K562 (cell line): ENCODE measurements at regions not wholly inside any gene's neighbourhood (a gene's known extent, or its start where the extent isn't known, plus 50 kb on each side); places are given as distances from the start of the nearest gene placed in this dataset.

Experiments used
- ATAC-seq: fragments of 200-7000 bp; cut with Tn5 transposase; 3 replicates; pipeline ENCODE4 v1.9.1; 2020; ENCODE audit warnings: moderate library complexity
- BruUV-seq: library from RNA; stranded (reverse); fragments of 400-500 nt; replicated peaks from 2 replicates; lab custom pipeline; 2021; lab: Mats Ljungman, UMichigan
- CTCF ChIA-PET: fragments of 300-600 bp; formaldehyde crosslinking; extraction: SDS; loops from one replicate; lab custom pipeline; 2021; ENCODE audit warnings: low intra/inter-chr PET ratio; lab: Yijun Ruan, JAX
- POLR2A ChIA-PET: fragments of 300-600, 350-650 bp; sonication (Branson Sonifier 250); formaldehyde crosslinking; extraction: SDS; loops from one replicate; lab custom pipeline; 2021; ENCODE audit warnings: antibody characterized with exemption, inconsistent platforms; lab: Yijun Ruan, JAX
- DNase-seq, 4 experiments: peaks; one replicate each; pipeline versions ENCODE4 v3.0.0 to v3.0.0-alpha.2; 2011 to 2018; ENCODE audit warnings: low spot score in 3 of 4, mixed read lengths in 3 of 4; ENCODE audit errors: extremely low read depth in 1 of 4
- FAIRE-seq: peaks from 2 replicates; lab custom pipeline; 2011; peaks lifted over from hg19 to GRCh38; lab: Jason Lieb, UNC
- H2AFZ ChIP-seq: 2 replicates; pipeline ENCODE4 v1.6.0; 2011; ENCODE audit warnings: low read depth, low read length, control low read depth, inconsistent platforms
- H3K27ac ChIP-seq: fragments of 200-600 bp; 3 replicates; pipeline ENCODE4 v1.8.0; 2011; ENCODE audit warnings: low read depth, mild to moderate bottlenecking, control low read depth, inconsistent platforms, low read length, moderate library complexity, mixed read lengths; ENCODE audit errors: extremely low read depth
- H3K27me3 ChIP-seq, 2 experiments: fragments of 300-600 bp in 1 of 2; 2 replicates in 1 of 2; 3 replicates in 1 of 2; pipeline versions ENCODE4 v1.6.0 to v1.8.0; 2011; ENCODE audit warnings: inconsistent platforms in 2 of 2, low read length in 2 of 2, mild to moderate bottlenecking in 1 of 2, mixed read lengths in 1 of 2, moderate library complexity in 1 of 2; ENCODE audit not compliant: control insufficient read depth in 2 of 2, insufficient read depth in 2 of 2
- H3K36me3 ChIP-seq: fragments of 300-600 bp; 3 replicates; pipeline ENCODE4 v1.8.0; 2011; ENCODE audit warnings: mild to moderate bottlenecking, low read length, inconsistent platforms; ENCODE audit not compliant: control insufficient read depth, insufficient read depth
- H3K4me1 ChIP-seq, 2 experiments: fragments of 200-600 bp in 1 of 2; replicated peaks in 1 of 2; 2 replicates in 1 of 2; 3 replicates in 1 of 2; pipeline versions ENCODE4 v1.5.1 to v1.8.0; 2011; ENCODE audit warnings: inconsistent platforms in 2 of 2, low read length in 2 of 2, mild to moderate bottlenecking in 1 of 2, mixed read lengths in 1 of 2, moderate library complexity in 1 of 2; ENCODE audit not compliant: control insufficient read depth in 2 of 2, insufficient read depth in 2 of 2
- H3K4me2 ChIP-seq: 2 replicates; pipeline ENCODE4 v1.6.1; 2011; ENCODE audit warnings: low read length, control low read depth, inconsistent platforms, mixed read lengths; ENCODE audit not compliant: insufficient read depth
- H3K4me3 ChIP-seq: fragments of 200-600 bp; sonication (generic), shearing (Covaris generic); 2 replicates; pipeline ENCODE4 v1.5.1; 2016; ENCODE audit warnings: control low read depth, inconsistent platforms
- H3K79me2 ChIP-seq: fragments of 200-600 bp; 3 replicates; pipeline ENCODE4 v1.8.0; 2011; ENCODE audit warnings: low read length, inconsistent platforms; ENCODE audit not compliant: control insufficient read depth, insufficient read depth
- H3K9ac ChIP-seq, 2 experiments: 2 replicates each; pipeline versions ENCODE4 v1.6.0 to v1.6.1; 2011; ENCODE audit warnings: low read depth in 2 of 2, low read length in 2 of 2, control low read depth in 1 of 2, inconsistent platforms in 1 of 2, mild to moderate bottlenecking in 1 of 2, mixed read lengths in 1 of 2; ENCODE audit not compliant: insufficient read depth in 1 of 2
- H3K9me1 ChIP-seq: one replicate; pipeline ENCODE4 v1.6.0; 2011; ENCODE audit warnings: inconsistent platforms, mild to moderate bottlenecking, low read length, moderate library complexity; ENCODE audit not compliant: control insufficient read depth, insufficient read depth
- H3K9me3 ChIP-seq: replicated peaks from 2 replicates; pipeline ENCODE4 v1.5.1; 2011; ENCODE audit warnings: low read depth, low read length, inconsistent platforms; ENCODE audit not compliant: control insufficient read depth, insufficient read depth
- H4K20me1 ChIP-seq: replicated peaks from 2 replicates; pipeline ENCODE4 v1.6.1; 2011; ENCODE audit warnings: low read length, inconsistent platforms, mixed read lengths; ENCODE audit not compliant: control insufficient read depth, insufficient read depth
- MEIS2 ChIP-seq: fragments of 450-650 bp; IDR thresholded peaks from 2 replicates; pipeline ENCODE4 v1.6.1; 2014; ENCODE audit warnings: mild to moderate bottlenecking; ENCODE audit not compliant: partially characterized antibody
- POLR2H ChIP-seq: IDR thresholded peaks from 2 replicates; pipeline ENCODE4 v1.6.1; 2016; ENCODE audit warnings: missing genetic modification characterization, low read depth, mild to moderate bottlenecking, control low read depth, missing compliant biosample characterization, moderate library complexity
- SIN3B ChIP-seq: fragments of 450-650 bp; IDR thresholded peaks from 2 replicates; pipeline ENCODE4 v1.6.1; 2017; ENCODE audit warnings: low read depth, mild to moderate bottlenecking, moderate library complexity
- ZKSCAN3 ChIP-seq: fragments of 250-450 bp; sonication (Bioruptor Pico); IDR thresholded peaks from 2 replicates; pipeline ENCODE4 v1.4.0; 2020
- WGBS: fragments of 100-300 bp; shearing (Covaris generic); methylation state at CpG from one replicate; pipeline ENCODE4 v1.1.6; 2016; ENCODE audit warnings: low coverage, mixed read lengths; ENCODE audit not compliant: insufficient coverage; ENCODE audit errors: missing lambda C conversion rate; 5-methylcytosine and 5-hydroxymethylcytosine counted together
- in situ Hi-C: fragments of 300-500 bp; cut with MboI; formaldehyde crosslinking; loops from 4 replicates; pipeline ENCODE4 v1.15.0; 2018; ENCODE audit warnings: inconsistent platforms, mixed read lengths
- intact Hi-C: fragments of 100-400 bp; cut with micrococcal nuclease; formaldehyde crosslinking; loops from 2 replicates; pipeline ENCODE4 v1.14.2; 2022

DNA sequence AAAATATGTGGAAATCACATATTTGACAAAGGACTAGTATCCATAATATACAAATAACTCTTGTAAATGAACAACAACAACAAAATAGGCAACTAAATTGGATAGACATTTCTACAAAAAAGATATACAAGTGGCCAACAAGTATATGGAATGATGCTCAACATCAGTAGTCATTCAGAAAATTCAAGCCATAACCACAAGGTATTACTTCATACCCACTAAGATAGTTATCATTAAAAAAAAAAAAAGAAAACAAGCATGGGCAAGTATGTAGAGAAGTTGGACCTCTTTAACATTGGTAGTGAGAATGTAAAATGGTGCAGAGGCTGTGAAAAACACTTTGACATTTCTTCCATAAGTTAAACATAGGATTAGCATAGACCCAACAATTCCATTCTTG is 80.8 kb downstream of the CYP26A1 start:
- no peaks in the 10 kb centered on the region for H3K9me1 ChIP-seq
- no peak for TF ChIP-seq POLR2H
- H3K9me3 ChIP-seq, result no peaks in the 10 kb centered on the region
- intact Hi-C loops, result no loop called here
- no peaks in the 10 kb centered on the region for H3K27me3 ChIP-seq
- no peak overlapping the region for H3K9ac ChIP-seq
- FAIRE-seq, result no peak
- no peaks in the 10 kb centered on the region for H4K20me1 ChIP-seq
- ATAC-seq, result no peak
- CTCF ChIA-PET, result no interaction called here
- no peak overlapping the region for H3K27ac ChIP-seq
- H3K36me3 ChIP-seq, result no peaks in the 10 kb centered on the region
- no peak overlapping the region for H2AFZ ChIP-seq
- in situ Hi-C loops, result no loop called here
- H3K4me1 ChIP-seq, result no peaks in the 10 kb centered on the region
- POLR2A ChIA-PET, result no interaction called here
- no peak for DNase-seq
- no peak overlapping the region for H3K4me3 ChIP-seq
- no peaks in the 10 kb centered on the region for H3K79me2 ChIP-seq
- BruUV-seq, result no TSS peak
- H3K4me2 ChIP-seq, result no peak overlapping the region

DNA sequence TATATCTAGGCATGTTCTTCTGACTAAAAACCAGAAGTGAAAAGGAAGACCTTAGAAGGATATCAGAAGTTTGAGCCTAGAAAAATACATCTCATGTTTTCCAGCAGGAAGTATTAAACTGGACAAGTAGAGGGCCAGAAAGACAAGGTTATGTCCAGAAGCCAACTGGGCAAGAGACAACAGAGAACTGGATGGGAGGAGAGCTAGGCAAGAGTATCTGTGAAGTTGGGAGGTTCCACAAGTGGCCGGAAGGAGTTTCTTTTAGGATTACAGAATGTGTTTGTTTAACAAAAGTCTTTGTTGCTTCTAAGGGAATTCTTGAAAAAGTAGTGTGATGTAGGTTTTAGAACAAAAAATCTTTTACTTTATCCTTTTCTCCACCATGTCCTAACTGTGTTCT is 86.4 kb downstream of the CYP26A1 start:
- Histone ChIP-seq H3K27me3 (no peaks in the 10 kb centered on the region), H3K27ac (no peak overlapping the region), H2AFZ (no peak overlapping the region), H3K9me3 (no peaks in the 10 kb centered on the region), H3K9me1 (no peaks in the 10 kb centered on the region), H3K36me3 (no peaks in the 10 kb centered on the region), H3K4me3 (no peak overlapping the region), H3K79me2 (no peaks in the 10 kb centered on the region), H3K9ac (no peak overlapping the region), H4K20me1 (no peaks in the 10 kb centered on the region), H3K4me2 (no peak overlapping the region), H3K4me1 (no peaks in the 10 kb centered on the region; a peak in 1 of 5 replicates)
- in situ Hi-C loops, result no loop called here
- FAIRE-seq (no peak), ATAC-seq (no peak), DNase-seq (no peak)
- POLR2A ChIA-PET, result no interaction called here
- 0% methylated on average over 1 of the region's 1 CpG for WGBS
- CTCF ChIA-PET, result no interaction called here
- intact Hi-C loops, result no loop called here
- no peak for TF ChIP-seq ZKSCAN3 (CRISPR knock-in tag)
- peak; percentile 45 for TF ChIP-seq MEIS2
- TF ChIP-seq SIN3B, result no peak
- BruUV-seq, result no TSS peak
